Astrocyte of the spinal cord (primary cell): ENCODE measurements at regions not wholly inside any gene's neighbourhood (a gene's known extent, or its start where the extent isn't known, plus 50 kb on each side); places are given as distances from the start of the nearest gene placed in this dataset.

Experiments
- DNase-seq: peaks from one replicate; pipeline ENCODE4 v3.0.0; 2011; ENCODE audit warnings: low read depth, low spot score
- H3K4me3 ChIP-seq: 2 replicates; pipeline ENCODE4 v1.5.1; 2011; ENCODE audit warnings: low read depth, mild to moderate bottlenecking, low read length, moderate library complexity
- CTCF ChIP-seq: IDR thresholded peaks from 2 replicates; pipeline ENCODE4 v1.5.1; 2012; ENCODE audit warnings: low read depth, mild to moderate bottlenecking, low read length, inconsistent platforms
- in situ Hi-C: cut with HindIII; loops from 2 replicates; pipeline ENCODE4 v1.10.0; 2017; ENCODE audit warnings: low sequenced_read_pairs

- DNase-seq, result peak; percentile 32
- no peak overlapping the region for H3K4me3 ChIP-seq
- TF ChIP-seq CTCF, result no peak
- in situ Hi-C loops, result no loop called here
Measured at GRCh38 chr9:88198341-88198807, 60.1 kb upstream of the SPATA31C2 start.

- in situ Hi-C loops, result no loop called here
- no peak for TF ChIP-seq CTCF
- no peak overlapping the region for H3K4me3 ChIP-seq
- DNase-seq, result peak; percentile 65
Measured at GRCh38 chr9:88197781-88198340, 59.6 kb upstream of the SPATA31C2 start.

- in situ Hi-C loops, result no loop called here
- no peak overlapping the region for H3K4me3 ChIP-seq
- TF ChIP-seq CTCF, result no peak
- peak; percentile 62 for DNase-seq
Measured at GRCh38 chr9:88197016-88197415, 58.7 kb upstream of the SPATA31C2 start.

- no peak for TF ChIP-seq CTCF
- in situ Hi-C loops, result no loop called here
- H3K4me3 ChIP-seq, result no peak overlapping the region
- no peak for DNase-seq
Measured at GRCh38 chr9:88196142-88196790, 58.0 kb upstream of the SPATA31C2 start.

- in situ Hi-C loops, result no loop called here
- TF ChIP-seq CTCF, result no peak
- H3K4me3 ChIP-seq, result no peak overlapping the region
- no peak for DNase-seq
Measured at GRCh38 chr9:88193766-88194165, 55.5 kb upstream of the SPATA31C2 start.

GRCh38 chr9:88191456-88191855, 53.2 kb upstream of the SPATA31C2 start:
- DNase-seq, result no peak
- H3K4me3 ChIP-seq, result no peak overlapping the region
- TF ChIP-seq CTCF, result no peak
- in situ Hi-C loops, result no loop called here
